ENCODE measurements at regions not wholly inside any gene's neighbourhood (a gene's known extent, or its start where the extent isn't known, plus 50 kb on each side); places are given as distances from the start of the nearest gene placed in this dataset.
A peak's percentile ranks its signal among the peaks of the same experiment; 100 is the strongest.
"Not testable (repeated sequence)": the region's sequence is repeated elsewhere in the genome, so short reads cannot be mapped to it uniquely, and the experiment has no call there.

DNA sequence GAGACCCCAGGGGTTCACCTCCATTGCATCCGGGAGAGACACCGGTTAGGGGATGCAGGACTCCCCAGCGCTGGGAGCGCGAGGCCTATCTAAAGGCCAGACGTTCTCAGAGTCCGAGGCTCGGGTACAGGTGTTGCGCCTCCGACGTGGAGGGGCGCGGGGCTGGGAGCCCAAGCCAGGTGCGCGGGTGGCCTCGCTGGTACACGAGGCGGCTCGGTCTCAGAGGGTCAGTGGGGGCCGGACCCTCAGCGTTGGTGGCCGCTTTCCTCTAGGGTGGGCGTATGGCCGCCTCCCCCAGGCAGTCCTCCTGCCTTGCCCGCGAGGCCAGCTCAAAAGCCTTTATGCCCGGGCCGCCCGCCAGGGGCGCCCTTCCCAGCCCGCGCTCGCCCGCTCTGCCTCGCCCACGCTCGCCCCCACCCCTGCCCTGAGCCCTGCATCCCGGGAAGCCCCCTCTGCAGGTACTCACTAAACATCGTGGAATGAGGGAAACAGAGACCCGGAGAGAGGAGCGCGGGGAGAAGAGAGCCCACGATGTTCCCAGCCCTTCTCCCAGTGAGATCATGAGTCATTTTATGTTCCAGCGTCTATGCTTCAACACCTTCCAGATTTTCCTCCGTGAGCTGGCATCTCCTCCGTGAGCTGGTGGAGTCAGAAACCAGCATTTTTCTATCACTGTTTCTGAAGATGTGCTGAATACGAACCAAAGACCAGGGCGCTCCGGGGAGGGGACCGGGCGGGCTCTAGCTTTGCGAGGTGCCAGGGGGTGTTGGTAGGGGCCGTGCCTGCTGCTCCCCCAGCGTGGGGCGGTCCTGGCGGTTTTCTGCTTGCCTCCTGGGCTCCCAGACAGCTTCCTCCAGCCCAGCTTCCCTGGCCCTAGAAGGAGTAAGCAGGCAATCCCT is 73.8 kb downstream of the DIO3 start:
- DNase-seq (ENCODE audit: low read depth) = no peak

DNA sequence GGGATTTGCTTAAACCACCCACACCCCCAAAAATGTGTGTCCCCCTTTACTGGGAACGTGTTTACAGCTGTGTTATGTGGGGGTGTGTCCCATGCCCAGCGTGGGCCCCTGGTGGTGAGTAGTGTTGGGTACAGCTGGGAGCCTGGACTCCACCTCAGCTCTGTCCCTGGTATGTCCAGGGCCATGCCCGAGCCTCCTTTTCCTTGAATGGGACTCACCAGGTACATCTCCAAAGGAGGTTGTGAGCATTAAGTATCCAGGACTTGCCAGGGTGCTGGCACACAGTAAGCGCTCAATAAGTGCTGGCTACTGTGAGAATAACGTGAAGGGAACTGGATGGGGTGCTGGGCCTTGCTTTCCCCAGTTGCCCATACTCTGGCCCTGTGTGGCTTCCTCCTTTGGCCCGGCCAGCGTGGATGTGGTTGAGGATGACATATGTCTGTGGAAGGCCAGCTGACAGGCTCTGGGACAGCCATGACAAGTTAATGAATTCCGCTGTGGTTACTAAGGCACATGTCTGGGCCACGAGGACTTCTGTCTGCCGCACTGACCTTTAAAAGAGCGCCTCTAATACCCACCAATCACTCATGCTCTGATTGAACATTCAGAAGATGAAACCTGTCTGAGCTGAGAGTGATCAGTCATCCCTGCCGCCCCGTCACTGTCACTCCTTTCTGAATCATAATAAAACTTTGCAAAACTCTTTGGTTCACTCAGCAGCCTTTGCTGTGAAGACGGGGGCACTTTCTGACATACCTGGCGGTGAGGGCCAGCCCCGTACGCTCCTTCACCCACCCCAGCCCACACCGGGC is 74.7 kb downstream of the DIO3 start:
- no peak for DNase-seq (ENCODE audit: low read depth)

DNA sequence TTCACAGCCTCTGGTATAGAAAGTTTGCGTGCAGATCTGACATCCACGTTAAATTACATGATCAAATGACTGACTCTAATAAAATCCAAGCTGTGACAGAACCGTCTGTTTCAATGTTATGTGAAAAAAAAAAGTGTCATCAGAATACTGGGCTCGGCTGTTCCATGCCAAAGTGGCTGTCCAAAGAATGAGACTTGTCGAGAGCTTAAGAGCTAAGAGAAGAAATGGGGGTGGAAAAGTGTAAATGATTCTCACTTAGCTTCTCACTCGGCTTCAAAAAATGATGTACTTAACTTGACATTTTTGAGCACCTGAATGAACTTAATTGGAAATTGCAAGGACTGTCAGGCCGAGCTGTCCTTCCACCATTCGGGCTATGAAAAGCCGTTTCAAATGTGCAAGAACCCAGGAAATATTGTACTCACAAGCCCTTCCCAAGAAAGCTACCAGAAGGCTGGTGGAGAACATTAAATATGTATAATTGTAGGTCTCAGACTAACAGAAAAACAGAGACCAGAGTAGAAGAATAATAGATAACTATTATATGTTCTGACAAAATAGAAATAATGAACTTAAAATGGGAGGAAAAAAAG is 78.0 kb downstream of the DIO3 start:
- no peak for DNase-seq (ENCODE audit: low read depth)

DNA sequence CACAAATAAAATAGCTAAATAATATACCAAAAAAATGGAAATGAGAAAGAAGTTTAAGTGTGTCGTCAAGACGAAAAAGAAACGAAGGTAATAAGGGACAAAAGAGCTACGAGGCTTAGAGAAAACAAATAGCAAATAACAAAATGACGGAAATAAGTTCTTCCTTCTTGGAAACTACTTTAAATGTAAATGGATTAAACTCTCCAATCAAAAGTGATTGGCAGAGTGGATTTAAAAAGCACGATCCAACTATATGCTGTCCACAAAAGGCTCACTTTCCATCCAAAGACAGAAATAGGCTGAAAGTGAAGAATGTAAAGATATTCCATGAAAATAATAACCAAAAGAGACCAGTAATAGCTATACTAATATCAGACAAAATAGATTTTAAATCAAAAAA is 82.4 kb downstream of the DIO3 start:
- DNase-seq (ENCODE audit: low read depth) = no peak

DNA sequence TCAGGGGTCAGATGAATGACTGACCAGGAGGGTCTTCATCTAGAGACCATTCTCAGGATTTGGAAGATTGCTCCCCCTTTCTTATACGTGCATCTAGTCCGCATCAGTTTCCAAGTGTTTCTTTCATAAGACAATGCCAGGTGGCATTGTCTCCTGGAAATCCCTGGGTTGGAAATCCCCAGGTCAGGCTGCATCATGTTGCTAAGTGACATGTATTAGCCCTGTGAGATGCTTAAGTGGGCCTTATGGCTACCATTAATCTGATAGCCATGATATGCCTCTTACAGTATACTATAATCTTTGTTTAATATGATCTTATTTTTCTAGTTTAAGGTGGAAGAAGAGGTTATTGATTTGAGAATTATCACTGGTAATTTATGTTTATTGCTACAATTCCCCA is 92.8 kb downstream of the DIO3 start:
- DNase-seq (ENCODE audit: low read depth) = no peak

DNA sequence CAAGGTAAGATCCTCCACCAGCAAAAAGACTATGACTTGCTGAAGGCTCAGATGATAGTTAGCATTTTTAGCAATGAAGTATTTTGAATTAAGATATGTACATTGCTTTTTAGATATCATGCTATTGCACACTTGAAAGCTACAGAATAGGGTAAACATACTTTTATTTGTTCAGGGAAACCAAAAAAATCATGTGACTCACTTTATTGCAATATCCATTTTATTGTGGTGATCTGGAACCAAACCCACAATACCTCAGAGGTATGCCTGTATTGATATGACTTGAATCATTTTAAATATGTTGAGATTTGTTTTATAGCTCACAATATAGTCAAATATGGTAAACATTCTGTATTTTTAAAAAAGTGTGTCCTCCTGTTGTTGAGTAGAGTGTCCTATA is 96.1 kb downstream of the DIO3 start:
- DNase-seq (ENCODE audit: low read depth) = no peak

DNA sequence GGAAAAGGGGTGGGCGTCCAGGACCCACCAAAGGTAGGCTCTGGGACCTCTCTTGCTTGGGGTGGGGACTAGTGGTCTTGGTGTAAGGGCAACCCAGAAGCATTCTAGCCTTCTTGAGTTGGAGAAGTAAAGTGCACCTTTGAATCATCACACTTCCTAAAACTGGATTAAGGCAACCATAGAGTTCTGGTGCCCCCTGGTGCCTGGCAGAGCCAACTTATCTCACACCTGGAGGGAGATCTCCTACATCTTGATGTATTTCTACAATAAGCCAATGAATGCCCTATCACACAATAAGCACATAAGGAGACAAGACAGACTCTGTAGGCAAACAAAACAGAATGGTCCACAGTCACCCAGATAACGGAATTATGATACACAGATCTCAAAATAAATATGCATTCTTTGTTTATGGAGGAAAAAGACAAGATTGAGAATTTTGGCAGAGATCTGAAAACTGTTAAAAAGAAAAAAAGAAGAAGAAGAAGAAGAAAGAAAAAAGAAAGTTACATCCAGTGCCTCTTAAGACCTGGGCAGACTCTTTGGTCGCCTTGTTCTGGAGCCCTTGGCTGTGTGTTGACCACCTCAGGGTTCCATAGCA is 95.9 kb upstream of the PPP2R5C start:
- peak; percentile 9 for DNase-seq (ENCODE audit: low read depth)

DNA sequence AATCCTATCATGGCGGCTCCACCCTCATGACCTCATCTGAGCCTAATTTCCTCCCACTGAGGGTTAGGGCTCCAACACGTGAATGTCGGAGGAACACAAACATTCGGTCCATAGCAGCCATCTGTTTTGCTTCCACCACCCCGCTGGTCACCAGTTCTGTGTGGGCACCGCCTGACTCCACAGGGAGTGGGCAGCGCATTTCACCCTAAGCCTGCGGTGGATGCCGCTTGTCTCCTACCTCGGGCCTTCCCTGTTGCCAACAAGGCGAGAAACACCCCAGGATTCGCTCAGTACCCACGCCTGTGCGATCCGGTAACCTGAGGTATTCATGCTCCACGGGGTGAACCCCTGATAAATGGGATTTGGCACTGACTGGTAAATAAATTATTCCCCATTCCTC is 95.2 kb upstream of the PPP2R5C start:
- DNase-seq (ENCODE audit: low read depth) = no peak

DNA sequence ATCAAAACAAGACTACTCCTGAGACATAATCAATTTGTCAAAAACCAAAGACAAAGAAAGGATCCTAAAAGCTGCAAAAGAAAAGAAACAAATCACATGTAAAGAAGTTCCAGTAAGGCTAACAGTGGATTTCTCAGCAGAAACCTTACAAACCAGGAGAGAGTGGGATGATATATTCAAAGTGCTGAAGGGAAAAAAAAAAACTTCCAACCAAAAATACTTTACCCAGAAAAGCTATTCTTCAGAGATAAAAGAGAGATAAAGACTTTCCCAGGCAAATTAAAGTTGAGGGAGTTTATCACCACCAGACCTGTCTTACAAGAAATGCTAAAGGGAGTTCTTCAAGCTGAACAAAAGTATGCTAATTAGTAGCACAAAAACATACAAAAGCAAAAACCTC is 91.9 kb upstream of the PPP2R5C start:
- no peak for DNase-seq (ENCODE audit: low read depth)

DNA sequence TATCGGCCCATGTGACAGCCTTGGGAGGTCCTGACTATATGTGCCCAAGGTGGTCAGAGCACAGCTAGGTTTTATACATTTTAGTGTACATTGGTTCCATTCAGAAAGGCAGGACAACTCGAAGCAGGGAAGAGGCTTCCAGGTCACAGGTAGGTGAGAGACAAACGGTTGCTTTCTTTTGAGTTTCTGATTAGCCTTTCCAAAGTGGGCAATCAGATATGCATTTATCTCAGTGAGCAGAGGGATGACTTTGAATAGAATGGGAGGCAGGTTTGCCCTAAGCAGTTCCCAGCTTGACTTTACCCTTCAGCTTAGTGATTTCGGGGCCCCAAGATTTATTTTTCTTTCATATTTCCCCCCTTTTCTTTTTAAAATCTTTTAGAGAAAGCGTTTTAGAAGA is 87.6 kb upstream of the PPP2R5C start:
- DNase-seq (ENCODE audit: low read depth) = no peak

DNA sequence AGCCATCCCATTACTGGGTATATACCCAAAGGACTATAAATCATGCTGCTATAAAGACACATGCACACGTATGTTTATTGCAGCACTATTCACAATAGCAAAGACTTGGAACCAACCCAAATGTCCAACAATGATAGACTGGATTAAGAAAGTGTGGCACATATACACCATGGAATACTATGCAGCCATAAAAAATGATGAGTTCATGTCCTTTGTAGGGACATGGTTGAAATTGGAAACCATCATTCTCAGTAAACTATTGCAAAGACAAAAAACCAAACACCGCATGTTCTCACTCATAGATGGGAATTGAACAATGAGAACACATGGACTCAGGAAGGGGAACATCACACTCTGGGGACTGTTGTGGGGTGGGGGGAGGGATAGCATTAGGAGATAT is 85.7 kb upstream of the PPP2R5C start:
- not testable (repeated sequence) for DNase-seq (ENCODE audit: low read depth)

DNA sequence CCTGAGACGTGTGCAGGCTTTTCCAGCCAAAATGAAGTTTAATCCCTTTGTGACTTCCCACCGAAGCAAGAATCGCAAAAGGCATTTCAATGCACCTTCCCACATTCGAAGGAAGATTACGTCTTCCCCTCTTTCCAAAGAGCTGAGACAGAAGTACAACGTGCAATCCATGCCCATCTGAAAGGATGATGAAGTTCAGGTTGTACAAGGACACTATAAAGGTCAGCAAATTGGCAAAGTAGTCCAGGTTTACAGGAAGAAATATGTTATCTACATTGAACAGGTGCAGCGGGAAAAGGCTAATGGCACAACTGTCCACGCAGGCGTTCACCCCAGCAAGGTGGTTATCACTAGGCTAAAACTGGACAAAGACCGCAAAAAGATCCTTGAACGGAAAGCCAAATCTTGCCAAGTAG is 83.6 kb upstream of the PPP2R5C start:
- not testable (repeated sequence) for DNase-seq (ENCODE audit: low read depth)

DNA sequence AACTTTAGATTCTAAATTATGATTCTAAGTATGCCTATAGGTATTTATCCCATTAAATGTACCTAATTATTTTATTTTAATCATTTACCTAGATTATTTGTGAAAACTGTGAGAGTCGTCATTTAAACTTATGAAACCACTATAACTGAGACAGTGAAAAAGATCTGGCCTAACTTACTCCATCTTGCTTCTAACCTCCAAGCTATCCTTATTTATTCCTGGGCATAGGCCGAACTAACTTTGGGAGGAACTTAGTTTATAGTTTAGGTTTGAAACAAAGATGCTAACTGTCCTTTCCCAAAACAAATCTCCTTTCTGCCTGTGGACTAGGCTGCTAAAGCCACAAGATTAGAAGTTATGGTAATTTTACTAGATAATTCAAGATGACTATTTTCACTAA is 79.7 kb upstream of the PPP2R5C start:
- no peak for DNase-seq (ENCODE audit: low read depth)

DNA sequence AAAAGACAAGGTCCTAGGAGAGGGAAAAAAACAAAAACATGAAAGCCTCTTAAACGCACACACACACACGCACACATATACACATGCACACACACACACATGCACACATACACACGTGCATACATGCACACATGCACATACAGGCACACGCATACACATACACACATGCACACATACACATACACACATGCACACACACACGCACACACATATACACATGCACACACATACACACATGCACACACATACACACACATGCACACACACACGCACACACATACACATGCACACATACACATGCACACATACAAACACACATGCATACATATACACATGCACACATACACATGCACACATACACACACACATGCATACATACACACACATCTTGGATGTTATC is 78.1 kb upstream of the PPP2R5C start:
- no peak for DNase-seq (ENCODE audit: low read depth)

DNA sequence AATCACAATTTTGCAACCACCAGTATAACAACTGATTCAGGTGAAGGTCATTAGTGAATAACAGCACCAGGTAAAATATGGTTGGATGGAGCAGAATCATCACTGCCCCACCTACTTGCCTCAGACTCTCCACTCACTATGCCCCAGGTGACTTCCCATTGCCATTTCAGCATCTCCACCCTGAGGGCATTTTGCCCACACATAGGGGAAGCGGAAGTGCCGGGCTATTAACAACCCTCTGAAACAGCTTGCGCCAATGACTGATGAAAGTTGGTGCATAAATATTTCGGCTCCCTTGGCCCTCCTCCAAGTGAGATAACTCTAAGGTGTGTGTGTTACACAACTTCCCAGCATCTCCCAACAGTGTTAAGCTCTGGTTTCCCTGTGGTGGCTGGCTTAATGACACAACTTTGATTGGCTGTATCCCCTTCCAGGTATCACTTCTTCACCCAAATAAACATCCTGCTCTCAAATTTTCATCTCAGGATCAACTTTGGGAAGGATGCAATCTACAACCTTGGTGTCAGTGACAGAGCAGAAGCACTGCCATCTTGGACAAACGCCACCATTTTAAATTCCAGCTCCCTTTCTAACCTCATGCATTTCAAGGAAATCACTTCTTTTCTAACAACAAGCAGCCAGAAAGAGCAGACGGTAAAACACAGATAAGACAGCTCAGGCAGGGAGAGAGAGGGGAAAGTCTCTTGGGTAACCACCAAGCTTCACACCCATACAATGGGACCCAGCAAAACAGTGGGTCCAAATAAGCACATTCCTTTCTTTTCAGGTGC is 73.6 kb upstream of the PPP2R5C start:
- no peak for DNase-seq (ENCODE audit: low read depth)

DNA sequence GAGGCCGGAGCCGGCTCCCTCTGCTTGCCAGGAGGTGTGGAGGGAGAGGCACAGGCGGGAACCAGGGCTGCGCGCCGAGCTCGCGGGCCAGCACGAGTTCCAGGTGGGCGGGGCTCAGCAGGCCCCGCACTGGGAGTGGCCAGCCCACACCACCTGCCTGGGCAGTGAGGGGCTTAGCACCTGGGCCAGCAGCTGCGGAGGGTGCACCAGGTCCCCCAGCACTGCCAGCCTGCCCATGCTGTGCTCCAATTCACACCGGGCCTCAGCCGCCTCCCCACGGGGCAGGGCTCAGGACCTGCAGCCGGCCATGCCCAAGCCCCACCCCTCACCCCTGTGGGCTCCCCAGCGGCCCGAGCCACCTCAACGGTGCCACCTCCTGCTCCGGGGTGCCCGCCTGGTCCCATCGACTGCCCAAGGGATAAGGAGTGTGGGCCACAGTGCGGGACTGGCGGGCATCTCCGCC is 72.4 kb upstream of the PPP2R5C start:
- no peak for DNase-seq (ENCODE audit: low read depth)

DNA sequence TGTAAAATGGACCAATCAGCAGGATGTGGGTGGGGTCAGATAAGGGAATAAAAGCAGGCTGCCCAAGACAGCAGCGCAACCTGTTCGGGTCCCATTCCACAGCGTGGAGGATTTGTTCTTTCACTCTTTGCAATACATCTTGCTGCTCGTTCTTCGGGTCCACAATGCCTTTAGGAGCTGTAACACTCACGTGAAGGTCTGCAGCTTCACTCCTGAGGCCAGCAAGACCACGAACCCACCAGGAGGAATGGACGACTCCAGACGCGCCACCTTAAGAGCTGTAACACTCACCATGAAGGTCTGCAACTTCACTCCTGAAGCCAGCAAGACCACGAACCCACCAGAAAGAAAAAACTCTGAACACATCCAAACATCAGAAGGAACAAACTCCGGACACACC is 71.5 kb upstream of the PPP2R5C start:
- not testable (repeated sequence) for DNase-seq (ENCODE audit: low read depth)

DNA sequence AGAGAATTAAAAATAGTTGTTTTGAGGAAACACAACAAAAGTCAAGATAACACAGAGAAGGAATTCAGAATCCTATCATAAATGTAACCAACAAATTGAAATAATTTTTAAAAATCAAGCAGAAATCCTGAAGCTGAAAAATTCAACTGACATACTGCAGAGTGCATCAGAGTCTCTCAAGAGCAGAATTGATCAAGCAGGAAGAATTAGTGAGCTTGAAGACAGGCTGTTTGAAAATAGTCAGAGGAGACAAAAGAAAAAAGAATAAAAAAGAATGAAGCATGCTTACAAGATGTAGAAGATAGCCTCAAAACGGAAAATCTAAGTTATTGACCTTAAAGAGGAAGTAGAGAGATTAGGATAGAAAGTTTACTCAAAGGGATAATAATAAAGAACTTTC is 65.8 kb upstream of the PPP2R5C start:
- DNase-seq (ENCODE audit: low read depth) = no peak

DNA sequence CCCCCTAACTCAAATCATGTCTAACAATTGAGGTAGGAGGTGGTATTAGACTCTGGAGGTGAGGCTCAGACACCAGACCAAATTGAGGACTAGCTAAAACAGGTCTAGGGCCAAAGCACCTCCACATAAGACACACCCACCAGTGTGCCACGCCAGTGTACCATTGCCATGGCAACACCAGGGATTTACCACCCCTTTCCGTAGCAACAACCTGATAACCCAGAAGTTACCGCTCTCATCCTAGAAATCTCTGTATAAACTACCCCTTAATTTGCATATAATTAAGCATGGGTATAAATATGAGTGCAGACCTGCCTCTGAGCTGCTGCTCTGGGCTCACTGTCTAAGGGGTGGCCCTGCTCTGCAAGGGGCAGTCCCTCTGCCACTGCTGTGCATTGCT is 57.4 kb upstream of the PPP2R5C start:
- no peak for DNase-seq (ENCODE audit: low read depth)

DNA sequence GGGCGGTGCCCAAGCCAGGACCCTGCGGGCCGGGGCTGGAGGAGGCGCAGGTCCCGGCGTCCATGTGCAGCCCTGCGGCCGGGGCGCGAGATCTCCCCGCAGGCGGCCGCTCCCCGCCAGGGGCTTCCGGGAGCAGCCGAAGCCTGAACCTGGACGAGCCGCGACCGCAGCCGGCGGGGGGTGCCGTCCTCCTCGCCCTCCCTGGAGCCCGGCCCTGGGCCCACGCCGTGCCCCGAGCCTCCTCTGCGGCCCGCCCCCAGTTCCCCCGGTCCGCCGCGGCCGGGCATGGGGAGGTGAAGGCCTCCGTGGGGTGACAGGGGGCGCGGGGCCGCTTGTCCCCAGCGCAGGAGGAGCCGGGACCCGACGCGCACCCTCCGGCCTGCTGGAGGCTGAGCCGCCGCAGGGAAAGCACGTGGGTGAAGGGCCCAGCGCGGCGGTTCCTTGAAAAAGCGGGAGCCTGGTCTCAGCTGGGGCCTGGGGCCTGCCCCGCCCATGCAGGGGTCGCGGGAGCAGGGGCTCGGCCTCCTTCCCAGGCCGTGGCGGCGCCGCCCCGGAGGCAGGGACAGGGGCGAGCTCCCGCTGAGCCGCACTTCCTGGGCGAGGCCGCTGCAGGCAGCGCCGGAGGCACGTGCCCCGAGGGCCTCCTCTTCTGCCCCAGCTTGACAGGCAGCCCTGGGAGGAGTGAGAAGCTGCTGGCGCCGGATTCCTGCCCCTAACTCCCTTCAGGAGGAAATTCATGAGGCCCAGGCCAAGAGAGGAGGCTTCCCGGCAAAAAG is 55.6 kb upstream of the PPP2R5C start:
- no peak for DNase-seq (ENCODE audit: low read depth)

All from stromal cell of bone marrow (primary cell).